Natural killer cell (primary cell): ENCODE measurements at regions not wholly inside any gene's neighbourhood (a gene's known extent, or its start where the extent isn't known, plus 50 kb on each side); places are given as distances from the start of the nearest gene placed in this dataset.

Experiments used
- ATAC-seq, 3 donors: fragments of 150-1000 bp in 2 of 3; fragments of 200-7000 bp in 1 of 3; cut with Tn5 transposase; 1 replicate in 1 of 3; 2 replicates in 2 of 3; pipeline ENCODE4 v1.10.0; 2021; ENCODE audit warnings: mild to moderate bottlenecking in 2 of 3, moderate library complexity in 2 of 3
- DNase-seq, 2 donors: peaks; one replicate each; pipeline versions ENCODE4 v3.0.0 to v3.0.0-alpha.2; 2013 to 2021; ENCODE audit warnings: mixed read lengths in 1 of 2
- H3K27ac ChIP-seq: one replicate; pipeline ENCODE4 v1.5.1; 2013; ENCODE audit warnings: mild to moderate bottlenecking, low read length
- H3K27me3 ChIP-seq: one replicate; pipeline ENCODE4 v1.6.1; 2013; ENCODE audit warnings: low read length; ENCODE audit not compliant: control insufficient read depth, insufficient read depth
- H3K36me3 ChIP-seq: one replicate; pipeline ENCODE4 v1.6.1; 2013; ENCODE audit warnings: low read length; ENCODE audit not compliant: control insufficient read depth, insufficient read depth
- H3K4me1 ChIP-seq: one replicate; pipeline ENCODE4 v1.6.1; 2013; ENCODE audit warnings: low read length; ENCODE audit not compliant: control insufficient read depth, insufficient read depth
- H3K4me3 ChIP-seq: one replicate; pipeline ENCODE4 v1.5.1; 2013; ENCODE audit warnings: low read length
- H3K9me3 ChIP-seq: one replicate; pipeline ENCODE4 v1.6.1; 2013; ENCODE audit warnings: low read length; ENCODE audit not compliant: control insufficient read depth, insufficient read depth
- H3K27ac Mint-ChIP-seq, 2 donors: one replicate each; pipeline ENCODE4 v1.8.0; 2022; ENCODE audit warnings: mild to moderate bottlenecking in 2 of 2, mixed read lengths in 2 of 2, moderate library complexity in 1 of 2
- H3K27me3 Mint-ChIP-seq, 2 donors: one replicate each; pipeline ENCODE4 v1.8.0; 2022; ENCODE audit warnings: low read depth in 2 of 2, mixed read lengths in 2 of 2
- H3K36me3 Mint-ChIP-seq: one replicate; pipeline ENCODE4 v1.8.0; 2022; ENCODE audit warnings: mixed read lengths
- H3K4me1 Mint-ChIP-seq, 2 donors: one replicate each; pipeline ENCODE4 v1.8.0; 2022; ENCODE audit warnings: mixed read lengths in 2 of 2
- H3K4me3 Mint-ChIP-seq: one replicate; pipeline ENCODE4 v1.8.0; 2022; ENCODE audit warnings: mild to moderate bottlenecking, moderate library complexity, mixed read lengths
- H3K9me3 Mint-ChIP-seq, 2 donors: one replicate each; pipeline ENCODE4 v1.8.0; 2022; ENCODE audit warnings: mixed read lengths in 2 of 2
- CTCF ChIP-seq: fragments of 200-600 bp; IDR thresholded peaks from one replicate; pipeline ENCODE4 v1.8.0; 2022; ENCODE audit warnings: antibody characterized with exemption
- WGBS: methylation state at CpG from one replicate; pipeline ENCODE4 v1.1.7; 2013; ENCODE audit warnings: missing lambda C conversion rate; ENCODE audit not compliant: insufficient coverage; 5-methylcytosine and 5-hydroxymethylcytosine counted together
- intact Hi-C: fragments of 100-400 bp; cut with micrococcal nuclease; formaldehyde crosslinking; loops from one replicate; pipeline ENCODE4 v1.14.2; 2022

DNA sequence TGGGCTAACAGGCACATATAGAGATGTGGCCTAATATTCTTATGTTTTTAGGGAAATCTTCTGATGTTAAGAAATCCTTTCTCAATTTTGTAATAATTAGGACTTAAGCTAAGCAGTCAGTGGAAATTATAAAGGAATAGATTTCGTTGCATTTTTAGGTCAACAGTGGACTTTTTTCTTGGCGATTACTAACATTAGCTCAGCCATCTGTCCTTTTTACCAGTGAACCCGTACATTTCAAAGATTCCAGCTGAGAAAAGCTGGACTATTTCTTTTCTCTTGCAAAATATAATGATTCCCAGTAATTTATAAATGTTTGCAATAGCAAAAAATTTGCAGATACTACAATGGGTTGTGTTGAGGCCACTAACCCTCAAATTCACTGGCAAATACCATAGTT is 54.9 kb upstream of the CA10 start:
- no peak overlapping the region for H3K27ac ChIP-seq
- Mint-ChIP-seq H3K4me3 (no peak overlapping the region), H3K27me3 (no peaks in the 10 kb centered on the region), H3K4me1 (no peaks in the 10 kb centered on the region), H3K9me3 (peaks cover 6 to 10% of the 10 kb centered on the region in 2 donors), H3K27ac (no peak overlapping the region), H3K36me3 (no peaks in the 10 kb centered on the region)
- intact Hi-C loops, result no loop called here
- H3K36me3 ChIP-seq, result no peaks in the 10 kb centered on the region
- DNase-seq (no peak), ATAC-seq (no peak)
- no peak overlapping the region for H3K4me3 ChIP-seq
- 75% methylated on average over 2 of the region's 3 CpGs for WGBS
- H3K4me1 ChIP-seq, result no peaks in the 10 kb centered on the region
- no peaks in the 10 kb centered on the region for H3K27me3 ChIP-seq
- no peak for TF ChIP-seq CTCF
- no peaks in the 10 kb centered on the region for H3K9me3 ChIP-seq

GRCh38 chr17:52212851-52213250 is 54.3 kb upstream of the CA10 start:
- H3K4me1 ChIP-seq, result no peaks in the 10 kb centered on the region
- no peaks in the 10 kb centered on the region for H3K27me3 ChIP-seq
- no peaks in the 10 kb centered on the region for H3K36me3 ChIP-seq
- no peak overlapping the region for H3K27ac Mint-ChIP-seq
- H3K9me3 ChIP-seq, result no peaks in the 10 kb centered on the region
- H3K4me3 ChIP-seq, result no peak overlapping the region
- H3K27ac ChIP-seq, result no peak overlapping the region
- TF ChIP-seq CTCF, result no peak
- no peaks in the 10 kb centered on the region for H3K27me3 Mint-ChIP-seq
- intact Hi-C loops, result no loop called here
- DNase-seq (no peak), ATAC-seq (no peak)
- no peaks in the 10 kb centered on the region for H3K36me3 Mint-ChIP-seq
- no peaks in the 10 kb centered on the region for H3K4me1 Mint-ChIP-seq
- no peak overlapping the region for H3K4me3 Mint-ChIP-seq
- peaks cover 6 to 10% of the 10 kb centered on the region in 2 donors for H3K9me3 Mint-ChIP-seq

DNA sequence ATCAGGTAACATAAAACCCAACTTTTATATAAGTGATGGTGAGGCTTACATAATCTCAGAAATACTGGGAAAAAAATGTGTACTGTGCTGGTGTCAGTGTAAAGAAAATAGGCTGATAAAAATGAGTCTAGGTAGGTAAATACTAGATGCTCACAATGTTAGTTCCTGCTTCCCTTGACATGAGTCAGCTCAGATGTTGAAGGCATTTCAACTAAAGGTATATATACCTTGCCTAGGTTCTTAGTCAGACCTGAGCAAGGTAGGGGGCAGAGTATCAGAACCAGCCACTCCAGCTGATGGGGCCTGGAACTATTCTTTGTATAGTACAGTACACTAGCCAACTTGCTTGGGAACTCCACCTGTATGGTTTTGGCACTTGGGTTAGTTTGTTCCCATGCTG is 51.0 kb upstream of the CA10 start:
- H3K4me1 Mint-ChIP-seq, result no peaks in the 10 kb centered on the region
- no peak overlapping the region for H3K27ac Mint-ChIP-seq
- H3K9me3 Mint-ChIP-seq, result peaks cover 12 to 13% of the 10 kb centered on the region in 2 donors
- Histone ChIP-seq H3K36me3 (no peaks in the 10 kb centered on the region), H3K4me1 (no peaks in the 10 kb centered on the region), H3K9me3 (no peaks in the 10 kb centered on the region), H3K27me3 (no peaks in the 10 kb centered on the region), H3K4me3 (no peak overlapping the region), H3K27ac (no peak overlapping the region)
- no peak for TF ChIP-seq CTCF
- intact Hi-C loops, result no loop called here
- no peaks in the 10 kb centered on the region for H3K36me3 Mint-ChIP-seq
- H3K4me3 Mint-ChIP-seq, result no peak overlapping the region
- no peaks in the 10 kb centered on the region for H3K27me3 Mint-ChIP-seq
- DNase-seq (no peak), ATAC-seq (no peak)
